ENCODE measurements at regions not wholly inside any gene's neighbourhood (a gene's known extent, or its start where the extent isn't known, plus 50 kb on each side); places are given as distances from the start of the nearest gene placed in this dataset.

GRCh38 chr3:74045000-74045399 is 420.3 kb upstream of the PDZRN3 start:
- TF ChIP-seq CTCF (IDR thresholded peaks at IDR 0.05) (no peak), POLR2A (IDR thresholded peaks at IDR 0.05) (no peak)

Data from esophagus squamous epithelium (tissue), 4 donors.